ENCODE measurements at regions not wholly inside any gene's neighbourhood (a gene's known extent, or its start where the extent isn't known, plus 50 kb on each side); places are given as distances from the start of the nearest gene placed in this dataset.

- no TSS peak for BruUV-seq (replicated peaks)
- H3K4me1 ChIP-seq (replicated peaks; ENCODE audit: insufficient read depth), result no peaks in the 10 kb centered on the region
- H3K79me2 ChIP-seq (ENCODE audit: low read depth), result no peaks in the 10 kb centered on the region
- H3K27ac ChIP-seq, result no peak overlapping the region
- DNase-seq, result no peak
- intact Hi-C loops (cut with micrococcal nuclease; ENCODE audit: unreplicated experiment), result no loop called here
- ChIA-PET POLR2A (ENCODE audit: unreplicated experiment) (no interaction called here), CTCF (no interaction called here)
- H3K36me3 ChIP-seq (ENCODE audit: low read depth), result no peaks in the 10 kb centered on the region
- no peak for TF ChIP-seq CTCF (conservative IDR thresholded peaks at IDR 0.05)
- no peak for TF ChIP-seq EZH2 (IDR thresholded peaks at IDR 0.05; ENCODE audit: low read depth)
- H3K27me3 ChIP-seq (ENCODE audit: insufficient read depth, low read depth), result no peaks in the 10 kb centered on the region
- no peak overlapping the region for H2AFZ ChIP-seq
- H3F3A ChIP-seq (ENCODE audit: insufficient read depth, low read depth), result no peaks in the 10 kb centered on the region
- H4K20me1 ChIP-seq (ENCODE audit: insufficient read depth), result no peaks in the 10 kb centered on the region
- no peak overlapping the region for H3K4me3 ChIP-seq
- H3K4me2 ChIP-seq, result no peak overlapping the region
- H3K9me2 ChIP-seq (ENCODE audit: insufficient read depth), result no peaks in the 10 kb centered on the region
- no peaks in the 10 kb centered on the region for H3K9me3 ChIP-seq (ENCODE audit: insufficient read depth, low read depth)
These were observed 226.7 kb downstream of the SNCA start for GRCh38 chr4:89610236-89610635.

- Histone ChIP-seq H3K4me2 (no peak overlapping the region), H3K27ac (no peak overlapping the region), H3F3A (ENCODE audit: insufficient read depth, low read depth) (no peaks in the 10 kb centered on the region), H3K9me2 (ENCODE audit: insufficient read depth) (no peaks in the 10 kb centered on the region), H4K20me1 (ENCODE audit: insufficient read depth) (no peaks in the 10 kb centered on the region), H3K4me3 (no peak overlapping the region), H3K36me3 (ENCODE audit: low read depth) (no peaks in the 10 kb centered on the region), H3K27me3 (ENCODE audit: insufficient read depth, low read depth) (no peaks in the 10 kb centered on the region), H3K9me3 (ENCODE audit: insufficient read depth, low read depth) (no peaks in the 10 kb centered on the region), H3K4me1 (replicated peaks; ENCODE audit: insufficient read depth) (no peaks in the 10 kb centered on the region), H2AFZ (no peak overlapping the region), H3K79me2 (ENCODE audit: low read depth) (no peaks in the 10 kb centered on the region)
- CTCF ChIA-PET, result no interaction called here
- POLR2A ChIA-PET (ENCODE audit: unreplicated experiment), result no interaction called here
- intact Hi-C loops (cut with micrococcal nuclease; ENCODE audit: unreplicated experiment), result no loop called here
- no TSS peak for BruUV-seq (replicated peaks)
- no peak for TF ChIP-seq EZH2 (IDR thresholded peaks at IDR 0.05; ENCODE audit: low read depth)
- TF ChIP-seq CTCF (conservative IDR thresholded peaks at IDR 0.05), result no peak
- DNase-seq, result no peak
These were observed 227.2 kb downstream of the SNCA start for GRCh38 chr4:89609756-89610155.

GRCh38 chr4:89604951-89605350 lies 232.0 kb downstream of the SNCA start:
- Histone ChIP-seq H3K27ac (no peak overlapping the region), H2AFZ (no peak overlapping the region), H3K36me3 (ENCODE audit: low read depth) (no peaks in the 10 kb centered on the region), H3K79me2 (ENCODE audit: low read depth) (no peaks in the 10 kb centered on the region), H3K9me2 (ENCODE audit: insufficient read depth) (no peaks in the 10 kb centered on the region), H3K4me2 (no peak overlapping the region), H3F3A (ENCODE audit: insufficient read depth, low read depth) (no peaks in the 10 kb centered on the region), H3K9me3 (ENCODE audit: insufficient read depth, low read depth) (no peaks in the 10 kb centered on the region), H3K27me3 (ENCODE audit: insufficient read depth, low read depth) (no peaks in the 10 kb centered on the region), H3K4me1 (replicated peaks; ENCODE audit: insufficient read depth) (no peaks in the 10 kb centered on the region), H3K4me3 (no peak overlapping the region), H4K20me1 (ENCODE audit: insufficient read depth) (no peaks in the 10 kb centered on the region)
- ChIA-PET POLR2A (ENCODE audit: unreplicated experiment) (no interaction called here), CTCF (no interaction called here)
- intact Hi-C loops (cut with micrococcal nuclease; ENCODE audit: unreplicated experiment), result no loop called here
- TF ChIP-seq CTCF (conservative IDR thresholded peaks at IDR 0.05) (no peak), EZH2 (IDR thresholded peaks at IDR 0.05; ENCODE audit: low read depth) (no peak)
- BruUV-seq (replicated peaks), result no TSS peak
- no peak for DNase-seq
